Neural crest cell (in vitro differentiated cells): ENCODE measurements at regions not wholly inside any gene's neighbourhood (a gene's known extent, or its start where the extent isn't known, plus 50 kb on each side); places are given as distances from the start of the nearest gene placed in this dataset.

ENCODE experiments used
- DNase-seq: peaks from one replicate; pipeline ENCODE4 v3.0.0; 2021; ENCODE audit warnings: low read depth, mixed read lengths, low spot score
- H3K27ac Mint-ChIP-seq: one replicate; pipeline ENCODE4 v1.8.0; 2021; ENCODE audit warnings: mild to moderate bottlenecking, mixed read lengths; ENCODE audit not compliant: unreplicated experiment
- H3K27me3 Mint-ChIP-seq: 2 replicates; pipeline ENCODE4 v1.8.0; 2021; ENCODE audit warnings: low read depth, mild to moderate bottlenecking, mixed read lengths
- H3K36me3 Mint-ChIP-seq: 2 replicates; pipeline ENCODE4 v1.8.0; 2021; ENCODE audit warnings: low read depth, mild to moderate bottlenecking, mixed read lengths
- H3K4me1 Mint-ChIP-seq: 2 replicates; pipeline ENCODE4 v1.8.0; 2021; ENCODE audit warnings: mixed read lengths
- H3K4me3 Mint-ChIP-seq: one replicate; pipeline ENCODE4 v1.8.0; 2021; ENCODE audit warnings: mild to moderate bottlenecking, mixed read lengths
- H3K9me3 Mint-ChIP-seq: 2 replicates; pipeline ENCODE4 v1.8.0; 2021; ENCODE audit warnings: mixed read lengths
- TF ChIP-seq, protein P1 (sequence below): fragments of 200-600 bp; sonication (generic); conservative IDR thresholded peaks from 2 replicates; pipeline ENCODE4 v1.5.0; 2021; ENCODE audit warnings: antibody characterized with exemption, mild to moderate bottlenecking

DNA sequence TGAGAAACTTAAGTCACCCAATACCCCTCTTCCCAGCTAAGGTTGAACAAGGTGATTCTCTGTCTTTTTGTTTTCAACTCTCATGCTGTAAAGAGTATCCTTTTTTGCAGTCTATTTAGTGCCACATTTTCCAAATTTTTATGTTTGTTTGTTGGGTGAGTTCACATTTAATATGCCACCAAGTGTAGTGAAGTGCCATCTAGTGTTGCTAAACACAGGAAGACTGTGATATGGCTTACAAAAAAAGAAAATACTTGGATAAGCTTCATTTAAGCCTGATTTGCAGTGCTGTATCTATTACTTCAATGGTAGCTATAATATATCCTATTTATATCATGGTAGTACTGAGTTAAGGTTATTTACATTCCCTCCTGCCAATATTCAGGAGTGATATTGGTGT, 319.2 kb upstream of the CHORDC1 start:
- no peak overlapping the region for H3K27ac Mint-ChIP-seq
- no peaks in the 10 kb centered on the region for H3K36me3 Mint-ChIP-seq
- H3K4me3 Mint-ChIP-seq: no peak overlapping the region
- DNase-seq: no peak
- TF ChIP-seq, protein P1, sequence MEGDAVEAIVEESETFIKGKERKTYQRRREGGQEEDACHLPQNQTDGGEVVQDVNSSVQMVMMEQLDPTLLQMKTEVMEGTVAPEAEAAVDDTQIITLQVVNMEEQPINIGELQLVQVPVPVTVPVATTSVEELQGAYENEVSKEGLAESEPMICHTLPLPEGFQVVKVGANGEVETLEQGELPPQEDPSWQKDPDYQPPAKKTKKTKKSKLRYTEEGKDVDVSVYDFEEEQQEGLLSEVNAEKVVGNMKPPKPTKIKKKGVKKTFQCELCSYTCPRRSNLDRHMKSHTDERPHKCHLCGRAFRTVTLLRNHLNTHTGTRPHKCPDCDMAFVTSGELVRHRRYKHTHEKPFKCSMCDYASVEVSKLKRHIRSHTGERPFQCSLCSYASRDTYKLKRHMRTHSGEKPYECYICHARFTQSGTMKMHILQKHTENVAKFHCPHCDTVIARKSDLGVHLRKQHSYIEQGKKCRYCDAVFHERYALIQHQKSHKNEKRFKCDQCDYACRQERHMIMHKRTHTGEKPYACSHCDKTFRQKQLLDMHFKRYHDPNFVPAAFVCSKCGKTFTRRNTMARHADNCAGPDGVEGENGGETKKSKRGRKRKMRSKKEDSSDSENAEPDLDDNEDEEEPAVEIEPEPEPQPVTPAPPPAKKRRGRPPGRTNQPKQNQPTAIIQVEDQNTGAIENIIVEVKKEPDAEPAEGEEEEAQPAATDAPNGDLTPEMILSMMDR: no peak
- H3K9me3 Mint-ChIP-seq: no peaks in the 10 kb centered on the region
- H3K4me1 Mint-ChIP-seq: peaks cover 8% of the 10 kb centered on the region
- H3K27me3 Mint-ChIP-seq: no peaks in the 10 kb centered on the region

DNA sequence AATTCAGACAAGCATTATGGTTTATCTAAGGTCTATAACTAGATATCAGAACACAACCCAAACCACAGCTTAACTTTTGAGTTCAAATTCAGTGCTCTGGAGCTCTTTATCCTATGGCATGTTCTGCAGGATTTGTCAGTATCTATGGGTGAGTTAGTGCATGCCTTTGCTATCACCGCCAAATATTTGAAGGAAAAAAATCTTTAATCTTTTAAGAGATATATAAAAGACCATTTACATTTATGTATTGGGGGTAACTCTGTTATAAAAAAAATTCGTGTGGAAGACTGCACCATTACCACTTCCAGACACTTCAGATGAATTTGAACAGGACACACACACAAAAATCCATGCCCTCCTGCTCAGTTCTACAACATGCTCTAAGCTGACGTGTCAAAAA, 313.5 kb upstream of the CHORDC1 start:
- TF ChIP-seq, protein P1: no peak
- no peak for DNase-seq
- no peak overlapping the region for H3K27ac Mint-ChIP-seq
- peaks cover 4% of the 10 kb centered on the region for H3K4me1 Mint-ChIP-seq
- no peaks in the 10 kb centered on the region for H3K36me3 Mint-ChIP-seq
- no peak overlapping the region for H3K4me3 Mint-ChIP-seq
- H3K9me3 Mint-ChIP-seq: no peaks in the 10 kb centered on the region
- H3K27me3 Mint-ChIP-seq: no peaks in the 10 kb centered on the region

DNA sequence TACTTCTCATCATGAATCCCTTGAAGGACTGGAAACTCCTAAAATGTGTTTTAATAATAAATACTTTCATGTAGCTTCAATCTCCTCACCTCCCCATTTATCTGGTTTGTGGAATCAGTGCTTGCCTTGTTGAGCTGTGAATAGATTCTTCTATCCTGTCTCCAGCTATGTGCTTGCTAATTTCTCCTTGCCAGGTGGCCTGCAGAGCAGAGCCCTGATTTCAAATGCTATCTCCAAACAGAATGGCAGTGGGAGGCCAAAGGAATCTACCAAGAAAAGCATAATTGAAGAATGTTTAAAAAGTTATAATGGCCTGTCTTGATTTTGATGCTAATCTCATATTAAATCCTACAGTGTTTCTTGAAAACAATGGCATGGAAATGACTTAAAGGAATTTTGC, 309.3 kb upstream of the CHORDC1 start:
- TF ChIP-seq, protein P1: no peak
- peaks cover 24% of the 10 kb centered on the region for H3K4me1 Mint-ChIP-seq
- H3K4me3 Mint-ChIP-seq: no peak overlapping the region
- H3K27ac Mint-ChIP-seq: peak overlapping the region; percentile 72
- DNase-seq: no peak
- H3K27me3 Mint-ChIP-seq: no peaks in the 10 kb centered on the region
- no peaks in the 10 kb centered on the region for H3K9me3 Mint-ChIP-seq
- no peaks in the 10 kb centered on the region for H3K36me3 Mint-ChIP-seq

GRCh38 chr11:90531001-90531400, 308.2 kb upstream of the CHORDC1 start:
- Mint-ChIP-seq H3K36me3 (no peaks in the 10 kb centered on the region), H3K27ac (no peak overlapping the region), H3K4me3 (no peak overlapping the region), H3K4me1 (peaks cover 24% of the 10 kb centered on the region), H3K9me3 (no peaks in the 10 kb centered on the region), H3K27me3 (no peaks in the 10 kb centered on the region)
- TF ChIP-seq, protein P1: no peak
- DNase-seq: no peak

- no peak overlapping the region for H3K4me3 Mint-ChIP-seq
- no peak overlapping the region for H3K27ac Mint-ChIP-seq
- H3K9me3 Mint-ChIP-seq: no peaks in the 10 kb centered on the region
- TF ChIP-seq, protein P1: no peak
- H3K36me3 Mint-ChIP-seq: no peaks in the 10 kb centered on the region
- DNase-seq: no peak
- H3K4me1 Mint-ChIP-seq: peaks cover 36% of the 10 kb centered on the region
- H3K27me3 Mint-ChIP-seq: no peaks in the 10 kb centered on the region
Measured at GRCh38 chr11:90525962-90526361, 303.1 kb upstream of the CHORDC1 start.

DNA sequence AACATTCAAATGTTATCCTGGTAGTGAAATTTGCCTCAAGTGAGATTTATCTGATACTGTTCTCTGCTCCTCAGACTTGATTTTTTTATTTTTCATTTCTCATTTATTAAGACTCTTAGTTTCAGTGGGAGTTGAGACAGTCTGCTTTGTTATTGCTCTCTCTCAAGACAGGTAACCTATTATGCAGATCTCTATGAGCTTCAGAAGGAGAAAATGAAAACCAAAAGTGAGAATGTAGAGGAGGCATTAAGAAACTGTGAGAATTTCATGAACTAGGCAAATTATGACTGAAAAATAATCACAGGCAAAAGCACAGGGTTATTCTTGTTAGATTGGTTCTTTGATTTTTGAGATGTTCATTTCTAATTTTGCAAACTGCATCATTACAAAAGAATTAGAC, 290.0 kb upstream of the CHORDC1 start:
- DNase-seq: no peak
- H3K36me3 Mint-ChIP-seq: no peaks in the 10 kb centered on the region
- H3K27ac Mint-ChIP-seq: no peak overlapping the region
- no peak overlapping the region for H3K4me3 Mint-ChIP-seq
- TF ChIP-seq, protein P1: no peak
- peaks cover 11% of the 10 kb centered on the region for H3K4me1 Mint-ChIP-seq
- no peaks in the 10 kb centered on the region for H3K9me3 Mint-ChIP-seq
- H3K27me3 Mint-ChIP-seq: no peaks in the 10 kb centered on the region
